Aorta (tissue), 5 donors: ENCODE measurements at regions not wholly inside any gene's neighbourhood (a gene's known extent, or its start where the extent isn't known, plus 50 kb on each side); places are given as distances from the start of the nearest gene placed in this dataset.

ENCODE experiments used
- ATAC-seq: fragments of 200-7000 bp; cut with Tn5 transposase; one replicate; pipeline ENCODE4 v1.9.1; 2022; ENCODE audit warnings: moderate library complexity; ENCODE audit not compliant: low FRiP score
- DNase-seq, 2 donors: peaks; one replicate each; pipeline ENCODE4 v3.0.0-alpha.2; 2020
- H3K27ac ChIP-seq, 2 donors: one replicate each; pipeline ENCODE4 v1.5.1; 2013; ENCODE audit warnings: low read length in 2 of 2, mild to moderate bottlenecking in 2 of 2, moderate library complexity in 2 of 2, control low read depth in 1 of 2, inconsistent platforms in 1 of 2, low read depth in 1 of 2
- H3K27me3 ChIP-seq, 2 donors: one replicate each; pipeline ENCODE4 v1.6.1; 2013; ENCODE audit warnings: control low read depth in 1 of 2, low read length in 1 of 2, mild to moderate bottlenecking in 1 of 2, moderate library complexity in 1 of 2; ENCODE audit not compliant: insufficient read depth in 2 of 2, control insufficient read depth in 1 of 2
- H3K36me3 ChIP-seq, 2 donors: one replicate each; pipeline ENCODE4 v1.6.1; 2013; ENCODE audit warnings: control low read depth in 1 of 2, low read length in 1 of 2, mild to moderate bottlenecking in 1 of 2; ENCODE audit not compliant: insufficient read depth in 2 of 2, control insufficient read depth in 1 of 2
- H3K4me1 ChIP-seq, 2 donors: one replicate each; pipeline ENCODE4 v1.6.1; 2013; ENCODE audit warnings: low read length in 2 of 2, control low read depth in 1 of 2, mild to moderate bottlenecking in 1 of 2, moderate library complexity in 1 of 2; ENCODE audit not compliant: insufficient read depth in 2 of 2, control insufficient read depth in 1 of 2
- H3K4me3 ChIP-seq, 2 donors: one replicate each; pipeline ENCODE4 v1.5.1; 2013; ENCODE audit warnings: low read length in 2 of 2, control low read depth in 1 of 2, mild to moderate bottlenecking in 1 of 2
- H3K9me3 ChIP-seq: one replicate; pipeline ENCODE4 v1.6.1; 2013; ENCODE audit warnings: mild to moderate bottlenecking, low read length; ENCODE audit not compliant: control insufficient read depth
- WGBS, 2 donors: extraction: QIAGEN DNeasy Blood & Tissue Kit; methylation state at CpG; one replicate each; pipeline ENCODE4 v1.1.7; 2013; 5-methylcytosine and 5-hydroxymethylcytosine counted together
- intact Hi-C, 2 donors: fragments of 100-400 bp; cut with DNase I; formaldehyde crosslinking; loops; one replicate each; pipeline versions ENCODE4 v1.14.2 to v1.15.0; 2022
- donor health status: healthy with polysubstance abuse.
- donor health status: Bipolar disorder and iron deficiency.
- donor health status: DM: no; HTN: no; CAD: no.
- donor health status: DM: no; HTN: no; CAD: no.
- donor health status: DM: yes; HTN: yes; CAD: no.

DNA sequence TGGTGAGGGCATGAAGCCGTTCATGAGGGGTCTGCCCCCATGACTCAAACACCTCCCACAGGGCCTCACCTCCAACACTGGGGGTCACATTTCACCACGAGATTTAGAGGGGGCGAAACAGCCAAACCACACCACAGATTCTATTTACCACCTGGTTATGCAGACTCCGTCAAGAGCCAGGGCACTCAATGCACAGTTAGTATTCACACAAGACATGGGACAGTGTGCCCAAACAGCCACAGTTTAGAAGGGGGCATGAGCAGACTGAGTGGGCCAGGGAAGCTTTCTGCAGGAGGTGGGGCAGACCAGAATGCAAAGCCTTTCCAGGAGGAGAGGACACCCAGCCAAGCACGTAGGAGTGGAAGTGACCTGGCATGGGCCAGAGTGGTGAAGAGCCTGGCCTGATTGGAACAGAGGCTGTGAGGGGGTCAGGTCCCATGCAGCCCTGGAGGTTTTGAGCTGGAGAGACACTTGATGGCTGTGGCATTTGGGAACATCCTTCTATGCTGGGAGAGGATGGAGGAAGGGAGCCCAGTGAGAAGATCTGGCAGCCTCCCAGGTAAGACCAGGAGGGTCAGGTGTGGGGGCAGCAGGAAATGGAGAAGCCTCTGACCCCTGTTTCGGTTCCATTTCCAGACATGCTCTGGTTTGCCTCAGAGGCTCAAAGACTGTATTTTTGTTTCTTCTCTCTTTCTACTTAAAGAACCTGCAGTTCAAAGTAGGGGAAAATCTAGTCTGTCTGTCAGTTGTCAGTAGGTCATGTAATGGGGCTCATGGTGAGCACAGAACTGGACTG is 199.1 kb upstream of the NCAM1 start:
- no peaks in the 10 kb centered on the region for H3K4me1 ChIP-seq
- 77 to 78% methylated on average over 6 of the region's 6 CpGs for WGBS, 2 donors
- H3K36me3 ChIP-seq = no peaks in the 10 kb centered on the region
- no peaks in the 10 kb centered on the region for H3K27me3 ChIP-seq
- no peaks in the 10 kb centered on the region for H3K9me3 ChIP-seq
- no peak overlapping the region for H3K27ac ChIP-seq
- no peak overlapping the region for H3K4me3 ChIP-seq
- no peak for ATAC-seq
- DNase-seq = no peak
- intact Hi-C loops = no loop called here

DNA sequence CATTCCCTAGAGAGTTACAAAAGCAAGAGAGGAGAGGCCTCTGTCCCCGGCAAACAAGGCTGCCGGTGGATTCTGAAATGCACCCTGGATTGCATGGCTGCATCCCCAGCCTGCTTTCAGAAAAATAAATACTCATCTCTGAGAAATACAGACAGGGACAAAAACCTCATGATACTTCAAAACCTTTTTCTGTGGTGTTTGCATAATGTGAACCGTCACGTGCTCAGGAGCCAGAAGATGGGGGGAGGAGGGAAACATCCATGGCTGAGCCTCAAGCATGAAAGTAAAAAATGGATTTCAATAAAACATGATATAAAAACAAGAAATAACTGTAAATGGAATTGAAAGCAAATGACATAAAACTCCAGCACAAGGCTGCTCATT is 198.5 kb upstream of the NCAM1 start:
- intact Hi-C loops = no loop called here
- no peak for ATAC-seq
- no peak for DNase-seq
- Histone ChIP-seq H3K9me3 (no peaks in the 10 kb centered on the region), H3K4me1 (no peaks in the 10 kb centered on the region), H3K4me3 (no peak overlapping the region), H3K27ac (no peak overlapping the region), H3K27me3 (no peaks in the 10 kb centered on the region), H3K36me3 (no peaks in the 10 kb centered on the region)
- 34 to 44% methylated on average over 4 of the region's 4 CpGs for WGBS, 2 donors

DNA sequence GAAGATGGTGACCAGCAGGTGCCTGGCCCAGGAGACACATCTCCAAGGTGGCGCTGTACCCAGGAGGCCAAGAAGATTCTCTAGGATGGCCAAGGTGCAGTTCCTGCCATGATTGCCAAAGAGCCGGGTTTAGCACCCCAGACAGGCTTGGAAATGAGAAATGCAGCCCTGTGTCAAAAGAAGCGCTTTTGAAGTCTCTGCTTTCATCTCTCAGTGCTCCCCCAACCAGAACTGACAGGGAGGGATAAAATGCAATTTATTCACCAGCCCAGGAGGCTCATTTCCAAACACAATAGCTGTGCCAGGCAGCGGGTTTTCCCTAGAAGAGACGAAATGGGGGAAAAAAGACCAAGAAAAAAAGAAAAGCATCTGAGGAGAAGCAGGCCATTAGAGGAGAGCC is 195.9 kb upstream of the NCAM1 start:
- Histone ChIP-seq H3K36me3 (no peaks in the 10 kb centered on the region), H3K4me1 (no peaks in the 10 kb centered on the region), H3K27me3 (no peaks in the 10 kb centered on the region), H3K4me3 (no peak overlapping the region), H3K9me3 (no peaks in the 10 kb centered on the region), H3K27ac (no peak overlapping the region)
- ATAC-seq (no peak), DNase-seq (no peak)
- intact Hi-C loops = no loop called here
- 80 to 83% methylated on average over 5 of the region's 5 CpGs for WGBS, 2 donors

DNA sequence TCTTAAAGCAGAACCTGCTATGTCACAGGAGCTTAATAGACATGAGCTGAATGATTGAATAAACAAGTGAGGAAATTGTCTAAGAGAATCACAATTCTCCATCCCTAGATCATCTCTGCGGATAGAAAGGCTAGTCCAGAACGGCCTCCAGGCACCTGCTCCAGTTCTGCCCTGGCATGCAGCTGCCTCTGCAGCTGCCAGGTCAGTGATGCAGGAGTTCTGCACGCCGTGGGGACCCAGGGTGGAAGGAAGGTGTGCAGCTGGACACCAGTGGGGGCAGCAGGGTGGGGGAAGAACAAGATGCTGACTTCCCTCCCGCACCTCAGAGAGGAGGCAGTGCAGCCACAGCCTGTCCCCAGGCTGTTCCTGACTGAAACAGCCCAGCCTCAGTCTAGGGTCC is 192.1 kb upstream of the NCAM1 start:
- Histone ChIP-seq H3K27me3 (no peaks in the 10 kb centered on the region), H3K9me3 (no peaks in the 10 kb centered on the region), H3K4me3 (no peak overlapping the region), H3K36me3 (no peaks in the 10 kb centered on the region), H3K27ac (no peak overlapping the region), H3K4me1 (no peaks in the 10 kb centered on the region)
- WGBS, 2 donors = 62 to 66% methylated on average over 5 of the region's 5 CpGs
- ATAC-seq (no peak), DNase-seq (no peak)
- intact Hi-C loops = no loop called here

DNA sequence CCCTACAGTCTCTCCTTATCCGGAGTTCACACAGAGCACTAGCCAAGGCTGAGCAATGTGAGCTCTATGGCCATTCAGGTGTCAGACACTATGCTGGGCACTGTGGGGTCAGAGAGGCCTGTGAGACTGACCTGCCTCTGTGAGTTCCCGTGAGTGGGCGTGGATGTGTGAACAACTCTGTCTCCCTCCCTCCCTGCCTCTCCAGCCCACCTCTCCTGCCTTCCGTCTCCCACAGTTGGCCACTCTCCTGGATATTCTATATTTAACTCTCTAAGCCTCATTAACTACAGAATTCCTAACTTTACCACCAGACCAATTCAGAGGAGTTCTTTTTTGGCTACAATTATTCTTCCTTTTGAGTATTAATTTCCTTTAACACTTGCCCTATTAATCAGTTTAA is 191.6 kb upstream of the NCAM1 start:
- ATAC-seq = no peak
- Histone ChIP-seq H3K4me3 (no peak overlapping the region), H3K36me3 (no peaks in the 10 kb centered on the region), H3K27me3 (no peaks in the 10 kb centered on the region), H3K9me3 (no peaks in the 10 kb centered on the region), H3K27ac (no peak overlapping the region), H3K4me1 (no peaks in the 10 kb centered on the region)
- 49 to 55% methylated on average over 4 of the region's 4 CpGs for WGBS, 2 donors
- no peak for DNase-seq
- intact Hi-C loops = no loop called here

DNA sequence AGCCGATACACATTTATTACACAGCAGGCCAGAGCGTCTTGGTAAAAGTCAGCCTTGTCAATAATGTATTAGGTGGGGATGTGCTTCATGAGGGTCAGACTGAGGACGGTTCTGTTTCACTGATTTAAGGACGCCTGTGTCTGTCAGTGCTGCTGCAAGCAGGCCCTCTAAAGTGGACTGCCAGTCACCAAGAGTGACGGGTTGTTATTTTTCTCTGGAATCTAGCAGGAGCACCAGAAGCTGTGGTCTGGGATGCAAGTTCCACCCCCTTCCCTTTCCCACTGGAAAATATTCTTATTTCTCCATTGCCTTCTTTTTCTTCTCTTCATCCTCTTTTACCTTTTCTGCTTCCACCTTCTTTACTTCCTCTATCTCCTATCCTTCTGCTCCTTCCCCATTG is 191.2 kb upstream of the NCAM1 start:
- 82 to 83% methylated on average over 5 of the region's 5 CpGs for WGBS, 2 donors
- H3K9me3 ChIP-seq = no peaks in the 10 kb centered on the region
- no peaks in the 10 kb centered on the region for H3K36me3 ChIP-seq
- intact Hi-C loops = no loop called here
- no peaks in the 10 kb centered on the region for H3K4me1 ChIP-seq
- no peak for DNase-seq
- H3K27me3 ChIP-seq = no peaks in the 10 kb centered on the region
- H3K4me3 ChIP-seq = no peak overlapping the region
- no peak overlapping the region for H3K27ac ChIP-seq
- no peak for ATAC-seq

DNA sequence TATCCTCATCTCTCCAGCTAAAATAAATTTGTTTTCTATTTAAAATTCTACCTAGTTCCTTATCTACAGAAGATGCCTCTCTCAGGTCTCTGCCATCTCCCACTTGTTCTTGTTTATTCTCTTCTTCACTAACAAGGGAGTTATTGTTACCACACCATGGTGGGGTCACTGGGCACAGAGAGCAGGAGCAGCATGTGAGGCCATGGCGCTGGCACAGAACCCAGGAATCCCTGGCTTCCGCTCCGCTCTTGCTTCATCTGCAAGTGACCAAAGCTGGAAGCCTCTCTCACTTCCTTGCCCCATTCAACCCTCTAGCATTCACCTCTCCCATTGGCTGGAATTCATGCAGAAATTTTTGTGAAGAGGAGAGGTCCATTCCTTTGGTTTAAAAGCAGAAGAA is 190.7 kb upstream of the NCAM1 start:
- no peak overlapping the region for H3K27ac ChIP-seq
- H3K9me3 ChIP-seq = no peaks in the 10 kb centered on the region
- no peaks in the 10 kb centered on the region for H3K4me1 ChIP-seq
- ATAC-seq (no peak), DNase-seq (no peak)
- no peak overlapping the region for H3K4me3 ChIP-seq
- intact Hi-C loops = no loop called here
- 84 to 85% methylated on average over 3 of the region's 3 CpGs for WGBS, 2 donors
- H3K27me3 ChIP-seq = no peaks in the 10 kb centered on the region
- H3K36me3 ChIP-seq = no peaks in the 10 kb centered on the region

DNA sequence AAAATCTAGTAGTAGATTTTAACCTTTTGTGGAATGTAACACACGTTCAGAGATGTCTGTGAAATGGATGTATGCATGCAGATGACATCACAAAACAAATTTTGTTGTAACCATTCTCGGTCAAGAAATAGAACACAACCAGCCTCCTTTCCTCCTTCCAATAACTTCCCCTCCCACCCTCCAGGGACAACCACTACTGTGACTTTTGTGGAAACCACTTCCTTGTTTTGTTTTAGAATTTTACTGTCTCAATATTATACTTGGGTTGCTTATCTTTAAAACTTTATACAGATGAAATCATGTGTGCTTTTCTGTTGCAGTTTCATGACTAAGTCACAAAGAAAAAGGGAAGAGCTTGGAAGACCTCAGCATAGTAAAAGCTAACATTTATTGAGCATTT is 189.4 kb upstream of the NCAM1 start:
- intact Hi-C loops = no loop called here
- Histone ChIP-seq H3K36me3 (no peaks in the 10 kb centered on the region), H3K9me3 (no peaks in the 10 kb centered on the region), H3K27me3 (no peaks in the 10 kb centered on the region), H3K4me1 (no peaks in the 10 kb centered on the region), H3K27ac (no peak overlapping the region), H3K4me3 (no peak overlapping the region)
- WGBS, 2 donors = 84% methylated on average over 2 of the region's 2 CpGs
- DNase-seq (no peak), ATAC-seq (no peak)

DNA sequence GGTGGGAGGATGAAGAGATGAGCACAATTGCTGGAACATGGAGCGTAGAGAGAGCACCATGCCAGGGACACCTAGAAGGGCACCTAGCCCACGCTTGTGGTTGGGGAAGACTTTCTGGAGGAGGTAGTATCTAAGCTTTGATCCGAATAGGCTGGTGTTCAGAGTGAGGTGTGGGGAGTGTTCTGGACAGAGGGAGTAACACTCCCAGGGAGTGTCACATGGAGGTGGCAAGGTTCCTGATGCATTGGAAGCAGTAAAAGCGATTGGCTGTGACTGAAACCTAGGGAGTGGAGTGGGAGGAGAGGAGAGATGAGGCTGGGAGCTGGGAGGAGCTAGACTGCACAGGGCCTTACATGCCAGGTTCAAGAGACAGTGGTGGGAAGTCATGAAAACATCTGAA is 188.0 kb upstream of the NCAM1 start:
- Histone ChIP-seq H3K9me3 (no peaks in the 10 kb centered on the region), H3K27me3 (no peaks in the 10 kb centered on the region), H3K36me3 (no peaks in the 10 kb centered on the region), H3K4me3 (no peak overlapping the region), H3K4me1 (no peaks in the 10 kb centered on the region), H3K27ac (no peak overlapping the region)
- WGBS, 2 donors = 89 to 91% methylated on average over 4 of the region's 4 CpGs
- ATAC-seq = no peak
- DNase-seq = no peak
- intact Hi-C loops = no loop called here
